Activated CD4-positive, alpha-beta T cell treated with anti-CD3 and anti-CD28 coated beads for 36 hours (primary cell): ENCODE measurements at regions not wholly inside any gene's neighbourhood (a gene's known extent, or its start where the extent isn't known, plus 50 kb on each side); places are given as distances from the start of the nearest gene placed in this dataset.

Source experiments
- ATAC-seq: fragments of 200-7000 bp; cut with Tn5 transposase; one replicate; pipeline ENCODE4 v1.10.0; 2021; ENCODE audit warnings: mild to moderate bottlenecking, moderate library complexity
- CTCF ChIA-PET: fragments of 350-600 bp; sonication (Branson Sonifier 250); formaldehyde crosslinking; loops from one replicate; lab custom pipeline; 2021; ENCODE audit warnings: antibody characterized with exemption; lab: Charles Lee
- POLR2A ChIA-PET: fragments of 350-600 bp; sonication (Branson Sonifier 250); formaldehyde crosslinking; loops from one replicate; lab custom pipeline; 2021; ENCODE audit warnings: antibody characterized with exemption, inconsistent platforms; lab: Charles Lee
- DNase-seq: peaks from one replicate; pipeline ENCODE4 v3.0.0-alpha.2; 2020
- H3K27ac Mint-ChIP-seq: one replicate; pipeline ENCODE4 v1.8.0; 2021; ENCODE audit warnings: mixed read lengths
- H3K27me3 Mint-ChIP-seq: one replicate; pipeline ENCODE4 v1.8.0; 2021; ENCODE audit warnings: mixed read lengths
- H3K36me3 Mint-ChIP-seq: one replicate; pipeline ENCODE4 v1.8.0; 2021; ENCODE audit warnings: low read depth, mixed read lengths
- H3K4me1 Mint-ChIP-seq: one replicate; pipeline ENCODE4 v1.8.0; 2021; ENCODE audit warnings: mixed read lengths
- H3K4me3 Mint-ChIP-seq: one replicate; pipeline ENCODE4 v1.8.0; 2021; ENCODE audit warnings: mild to moderate bottlenecking, moderate library complexity, mixed read lengths
- H3K9me3 Mint-ChIP-seq: one replicate; pipeline ENCODE4 v1.8.0; 2021; ENCODE audit warnings: low read depth, mixed read lengths
- intact Hi-C, 2 experiments: fragments of 100-400 bp; cut with DNase I in 1 of 2; cut with micrococcal nuclease in 1 of 2; formaldehyde crosslinking; loops; one replicate each; pipeline versions ENCODE4 v1.14.2 to v1.15.1; 2022 to 2024; cut with DNase I, micrococcal nuclease

GRCh38 chr9:120109242-120109641, 470.7 kb downstream of the CDK5RAP2 start:
- Mint-ChIP-seq H3K27ac (no peak overlapping the region), H3K36me3 (no peaks in the 10 kb centered on the region), H3K9me3 (no peaks in the 10 kb centered on the region), H3K4me1 (no peaks in the 10 kb centered on the region), H3K4me3 (no peak overlapping the region), H3K27me3 (peaks cover 2% of the 10 kb centered on the region)
- ATAC-seq = no peak
- POLR2A ChIA-PET = no interaction called here
- DNase-seq = peak; percentile 12
- CTCF ChIA-PET = no interaction called here
- intact Hi-C loops = no loop called here

- ChIA-PET POLR2A (no interaction called here), CTCF (no interaction called here)
- Mint-ChIP-seq H3K4me3 (no peak overlapping the region), H3K27me3 (peaks cover 7% of the 10 kb centered on the region), H3K36me3 (no peaks in the 10 kb centered on the region), H3K27ac (no peak overlapping the region), H3K4me1 (no peaks in the 10 kb centered on the region), H3K9me3 (no peaks in the 10 kb centered on the region)
- DNase-seq (no peak), ATAC-seq (no peak)
- intact Hi-C loops = no loop called here
Observed at GRCh38 chr9:120107138-120107537, 472.8 kb downstream of the CDK5RAP2 start.

- Mint-ChIP-seq H3K27me3 (peaks cover 9% of the 10 kb centered on the region), H3K27ac (no peak overlapping the region), H3K9me3 (no peaks in the 10 kb centered on the region), H3K4me1 (no peaks in the 10 kb centered on the region), H3K4me3 (no peak overlapping the region), H3K36me3 (no peaks in the 10 kb centered on the region)
- ChIA-PET CTCF (no interaction called here), POLR2A (no interaction called here)
- DNase-seq (no peak), ATAC-seq (no peak)
- intact Hi-C loops = no loop called here
Observed at GRCh38 chr9:120104771-120105170, 475.2 kb downstream of the CDK5RAP2 start.

- H3K4me1 Mint-ChIP-seq = no peaks in the 10 kb centered on the region
- ChIA-PET POLR2A (no interaction called here), CTCF (no interaction called here)
- H3K9me3 Mint-ChIP-seq = no peaks in the 10 kb centered on the region
- peaks cover 9% of the 10 kb centered on the region for H3K27me3 Mint-ChIP-seq
- H3K36me3 Mint-ChIP-seq = no peaks in the 10 kb centered on the region
- DNase-seq (no peak), ATAC-seq (no peak)
- no peak overlapping the region for H3K27ac Mint-ChIP-seq
- no peak overlapping the region for H3K4me3 Mint-ChIP-seq
- intact Hi-C loops = no loop called here
Observed at GRCh38 chr9:120100595-120100994, 479.4 kb downstream of the CDK5RAP2 start.

DNA sequence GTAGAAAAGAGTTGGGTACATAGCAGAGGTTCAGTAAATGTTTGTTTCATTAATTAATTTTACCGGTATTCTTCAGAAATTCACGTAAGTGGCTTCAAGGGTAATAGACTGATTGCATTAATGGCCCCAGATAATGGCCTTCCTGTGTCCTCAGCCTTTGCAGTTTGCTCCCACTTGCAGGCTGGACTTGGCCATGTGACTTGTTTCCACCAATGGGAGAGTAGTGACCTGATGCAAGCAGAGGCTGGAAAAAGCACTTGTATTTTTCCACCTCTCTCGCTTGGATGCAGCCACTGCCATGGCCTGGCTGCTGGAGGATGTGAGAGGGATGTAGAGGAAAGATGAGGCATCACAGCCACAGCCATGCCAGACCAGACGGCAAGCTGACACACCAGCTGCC, 480.9 kb downstream of the CDK5RAP2 start:
- no peaks in the 10 kb centered on the region for H3K36me3 Mint-ChIP-seq
- intact Hi-C loops = no loop called here
- ATAC-seq = no peak
- no peak for DNase-seq
- H3K27me3 Mint-ChIP-seq = peaks cover 9% of the 10 kb centered on the region
- no peak overlapping the region for H3K4me3 Mint-ChIP-seq
- H3K9me3 Mint-ChIP-seq = no peaks in the 10 kb centered on the region
- no peaks in the 10 kb centered on the region for H3K4me1 Mint-ChIP-seq
- H3K27ac Mint-ChIP-seq = no peak overlapping the region
- ChIA-PET CTCF (interaction anchor here (0.6 kb wide), 1 partner anchor 178 kb away, joined by 3 read pairs; no protein-coding TSS in a partner anchor), POLR2A (no interaction called here)

DNA sequence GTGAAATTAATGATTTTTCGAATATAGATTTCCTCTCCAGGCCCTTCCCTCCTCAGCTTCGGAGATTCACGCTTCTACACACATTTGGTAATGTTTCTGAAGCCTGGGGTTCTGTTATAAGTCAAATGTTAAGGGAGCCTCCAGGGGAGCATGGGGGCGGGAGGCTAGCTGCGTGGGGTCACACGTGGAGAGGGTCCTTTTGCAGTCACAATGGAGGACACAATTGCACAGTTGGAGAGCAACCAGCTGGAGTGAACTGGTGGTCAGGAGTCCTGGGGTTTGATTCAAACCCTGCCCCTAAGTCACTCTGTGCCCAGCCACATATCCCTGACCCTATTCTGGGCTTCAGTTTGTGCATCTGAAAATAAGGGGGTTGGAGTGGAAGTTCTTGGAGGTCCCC, 481.4 kb downstream of the CDK5RAP2 start:
- no peak for ATAC-seq
- CTCF ChIA-PET = interaction anchor here (0.6 kb wide), 1 partner anchor 179 kb away, joined by 3 read pairs; no protein-coding TSS in a partner anchor
- no peak overlapping the region for H3K27ac Mint-ChIP-seq
- H3K9me3 Mint-ChIP-seq = no peaks in the 10 kb centered on the region
- POLR2A ChIA-PET = no interaction called here
- peaks cover 6% of the 10 kb centered on the region for H3K27me3 Mint-ChIP-seq
- no peak overlapping the region for H3K4me3 Mint-ChIP-seq
- no peaks in the 10 kb centered on the region for H3K4me1 Mint-ChIP-seq
- intact Hi-C loops = no loop called here
- no peak for DNase-seq
- H3K36me3 Mint-ChIP-seq = no peaks in the 10 kb centered on the region

- Mint-ChIP-seq H3K4me3 (no peak overlapping the region), H3K4me1 (no peaks in the 10 kb centered on the region), H3K27ac (no peak overlapping the region), H3K9me3 (peaks cover 10% of the 10 kb centered on the region), H3K27me3 (peaks cover 5% of the 10 kb centered on the region), H3K36me3 (no peaks in the 10 kb centered on the region)
- ChIA-PET POLR2A (no interaction called here), CTCF (no interaction called here)
- no peak for ATAC-seq
- intact Hi-C loops = no loop called here
- DNase-seq = no peak
Observed at GRCh38 chr9:120091206-120091605, 488.8 kb downstream of the CDK5RAP2 start.

- peaks cover 16% of the 10 kb centered on the region for H3K9me3 Mint-ChIP-seq
- CTCF ChIA-PET = no interaction called here
- no peak overlapping the region for H3K27ac Mint-ChIP-seq
Observed at GRCh38 chr9:120080849-120081248, 499.1 kb downstream of the CDK5RAP2 start.

DNA sequence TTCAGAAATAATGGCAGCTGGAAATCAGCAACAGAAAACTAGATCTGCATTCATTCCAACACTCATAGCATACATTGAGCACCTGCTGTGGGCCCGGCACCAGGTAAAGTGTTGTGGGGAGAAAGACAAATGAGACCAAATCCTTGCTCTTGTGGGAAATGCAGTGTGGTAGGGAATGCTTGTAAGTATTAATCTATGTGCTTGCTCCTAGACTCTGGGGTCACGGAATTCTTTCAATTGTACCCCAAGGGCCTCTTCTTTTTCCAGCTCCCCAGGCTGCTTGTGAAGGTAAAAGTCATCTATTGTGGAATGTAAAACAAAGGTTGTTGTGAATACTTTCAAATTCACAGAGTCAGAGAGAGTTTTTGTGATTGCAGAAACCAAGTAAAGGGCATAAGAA, 501.9 kb downstream of the CDK5RAP2 start:
- ATAC-seq (no peak), DNase-seq (no peak)
- CTCF ChIA-PET = no interaction called here
- no peaks in the 10 kb centered on the region for H3K36me3 Mint-ChIP-seq
- no peak overlapping the region for H3K4me3 Mint-ChIP-seq
- no peaks in the 10 kb centered on the region for H3K9me3 Mint-ChIP-seq
- no peak overlapping the region for H3K27ac Mint-ChIP-seq
- H3K4me1 Mint-ChIP-seq = no peaks in the 10 kb centered on the region
- peaks cover 8% of the 10 kb centered on the region for H3K27me3 Mint-ChIP-seq
- intact Hi-C loops = no loop called here
- POLR2A ChIA-PET = no interaction called here

More at GRCh38 chr9:120080849-120081248, 499.1 kb downstream of the CDK5RAP2 start:
- no peak overlapping the region for H3K4me3 Mint-ChIP-seq
- ATAC-seq (no peak), DNase-seq (no peak)
- POLR2A ChIA-PET = no interaction called here
- intact Hi-C loops = no loop called here
- H3K36me3 Mint-ChIP-seq = no peaks in the 10 kb centered on the region
- H3K4me1 Mint-ChIP-seq = no peaks in the 10 kb centered on the region
- H3K27me3 Mint-ChIP-seq = peaks cover 6% of the 10 kb centered on the region

GRCh38 chr9:120071760-120072159, 508.2 kb downstream of the CDK5RAP2 start:
- Mint-ChIP-seq H3K4me3 (no peak overlapping the region), H3K27me3 (peaks cover 3% of the 10 kb centered on the region), H3K9me3 (no peaks in the 10 kb centered on the region), H3K27ac (no peak overlapping the region), H3K4me1 (no peaks in the 10 kb centered on the region), H3K36me3 (no peaks in the 10 kb centered on the region)
- DNase-seq (no peak), ATAC-seq (no peak)
- ChIA-PET CTCF (no interaction called here), POLR2A (no interaction called here)
- intact Hi-C loops = no loop called here

- ATAC-seq (no peak), DNase-seq (no peak)
- no peaks in the 10 kb centered on the region for H3K36me3 Mint-ChIP-seq
- no peaks in the 10 kb centered on the region for H3K27me3 Mint-ChIP-seq
- no peak overlapping the region for H3K27ac Mint-ChIP-seq
- no peak overlapping the region for H3K4me3 Mint-ChIP-seq
- no peaks in the 10 kb centered on the region for H3K9me3 Mint-ChIP-seq
- POLR2A ChIA-PET = no interaction called here
- CTCF ChIA-PET = no interaction called here
- H3K4me1 Mint-ChIP-seq = no peaks in the 10 kb centered on the region
- intact Hi-C loops = no loop called here
Observed at GRCh38 chr9:120066315-120066714, 513.7 kb downstream of the CDK5RAP2 start.

GRCh38 chr9:120065151-120065550, 514.8 kb downstream of the CDK5RAP2 start:
- DNase-seq (no peak), ATAC-seq (no peak)
- H3K27ac Mint-ChIP-seq = no peak overlapping the region
- intact Hi-C loops = no loop called here
- H3K36me3 Mint-ChIP-seq = no peaks in the 10 kb centered on the region
- no peak overlapping the region for H3K4me3 Mint-ChIP-seq
- H3K4me1 Mint-ChIP-seq = no peaks in the 10 kb centered on the region
- no peaks in the 10 kb centered on the region for H3K27me3 Mint-ChIP-seq
- ChIA-PET CTCF (no interaction called here), POLR2A (no interaction called here)
- no peaks in the 10 kb centered on the region for H3K9me3 Mint-ChIP-seq

- Mint-ChIP-seq H3K9me3 (no peaks in the 10 kb centered on the region), H3K4me3 (no peak overlapping the region), H3K27me3 (peaks cover 2% of the 10 kb centered on the region), H3K4me1 (no peaks in the 10 kb centered on the region), H3K27ac (no peak overlapping the region), H3K36me3 (no peaks in the 10 kb centered on the region)
- ChIA-PET POLR2A (no interaction called here), CTCF (no interaction called here)
- no peak for DNase-seq
- intact Hi-C loops = no loop called here
- no peak for ATAC-seq
Observed at GRCh38 chr9:120045011-120045410, 535.0 kb downstream of the CDK5RAP2 start.
